ENCODE measurements at regions not wholly inside any gene's neighbourhood (a gene's known extent, or its start where the extent isn't known, plus 50 kb on each side); places are given as distances from the start of the nearest gene placed in this dataset.

- TF ChIP-seq ZBTB10 (tag by site-specific recombination; IDR thresholded peaks at IDR 0.05) (no peak), BCL11A (tag by site-specific recombination; IDR thresholded peaks at IDR 0.05; ENCODE audit: low read depth) (no peak), KLF8 (tag by site-specific recombination; IDR thresholded peaks at IDR 0.05) (no peak), ZXDB (tag by site-specific recombination; IDR thresholded peaks at IDR 0.05) (no peak), BCL11B (tag by site-specific recombination; IDR thresholded peaks at IDR 0.05; ENCODE audit: low read depth) (no peak), ZNF747 (tag by site-specific recombination; IDR thresholded peaks at IDR 0.05) (no peak), ZNF548 (tag by site-specific recombination; IDR thresholded peaks at IDR 0.05) (no peak), GFI1B (tag by site-specific recombination; IDR thresholded peaks at IDR 0.05) (no peak), KLF17 (tag by site-specific recombination; IDR thresholded peaks at IDR 0.05) (no peak), SP3 (tag by site-specific recombination; IDR thresholded peaks at IDR 0.05) (no peak), ZNF202 (tag by site-specific recombination; IDR thresholded peaks at IDR 0.05; ENCODE audit: borderline replicate concordance) (no peak)
Observed at GRCh38 chr10:75304741-75305390, 69.1 kb upstream of the COMTD1 start (continued).

GRCh38 chr10:75304313-75304712 is 68.6 kb upstream of the COMTD1 start:
- no peaks in the 10 kb centered on the region for H3K36me3 ChIP-seq (ENCODE audit: control insufficient read depth in 2 of 2, insufficient read depth in 1 of 2, low read length in 2 of 2)
- H3K4me1 ChIP-seq (ENCODE audit: control insufficient read depth, insufficient read depth, low read length), result no peaks in the 10 kb centered on the region
- H3K4me3 ChIP-seq (ENCODE audit: low read depth, low read length), result no peak overlapping the region
- no peak overlapping the region for H3K27ac ChIP-seq (ENCODE audit: extremely low read depth, low read depth, low read length)
- POLR2A ChIA-PET, result no interaction called here
- no peaks in the 10 kb centered on the region for H3K9me3 ChIP-seq (ENCODE audit: control insufficient read depth, insufficient read depth, low read depth, low read length)
- TF ChIP-seq KLF9 (tag by site-specific recombination; IDR thresholded peaks at IDR 0.05; ENCODE audit: low read depth) (no peak), ZNF121 (tag by site-specific recombination; IDR thresholded peaks at IDR 0.05) (no peak), FEZF1 (tag by site-specific recombination; IDR thresholded peaks at IDR 0.05) (no peak), MYNN (tag by site-specific recombination; IDR thresholded peaks at IDR 0.05; ENCODE audit: borderline replicate concordance) (no peak), HIC1 (tag by site-specific recombination; IDR thresholded peaks at IDR 0.05) (no peak), ZNF155 (tag by site-specific recombination; IDR thresholded peaks at IDR 0.05) (no peak), MZF1 (tag by site-specific recombination; IDR thresholded peaks at IDR 0.05; ENCODE audit: borderline replicate concordance) (no peak), ZNF24 (tag by site-specific recombination; IDR thresholded peaks at IDR 0.05) (no peak)
- CTCF ChIA-PET, result no interaction called here

Data from HEK293 (cell line).